Activated naive CD4-positive, alpha-beta T cell treated with anti-CD3 and anti-CD28 coated beads, Interleukin-2, amount 50 U/mL, for 72 hours (primary cell): ENCODE measurements at regions not wholly inside any gene's neighbourhood (a gene's known extent, or its start where the extent isn't known, plus 50 kb on each side); places are given as distances from the start of the nearest gene placed in this dataset.
"Not testable (repeated sequence)": the region's sequence is repeated elsewhere in the genome, so short reads cannot be mapped to it uniquely, and the experiment has no call there.

Source experiments
- ATAC-seq, 2 donors: fragments of 150-1000 bp; cut with Tn5 transposase; 2 replicates each; pipeline ENCODE4 v1.10.0; 2021; ENCODE audit warnings: mild to moderate bottlenecking in 2 of 2, moderate library complexity in 2 of 2
- DNase-seq, 2 donors: peaks; one replicate each; pipeline ENCODE4 v3.0.0; 2021 to 2022; ENCODE audit warnings: low spot score in 2 of 2
- H3K27ac Mint-ChIP-seq, 2 donors: one replicate each; pipeline ENCODE4 v1.8.0; 2022; ENCODE audit warnings: mild to moderate bottlenecking in 2 of 2, mixed read lengths in 2 of 2
- H3K36me3 Mint-ChIP-seq, 2 donors: one replicate each; pipeline ENCODE4 v1.8.0; 2022; ENCODE audit warnings: mixed read lengths in 2 of 2
- H3K9me3 Mint-ChIP-seq, 2 donors: one replicate each; pipeline ENCODE4 v1.8.0; 2022; ENCODE audit warnings: mixed read lengths in 2 of 2

- Mint-ChIP-seq H3K27ac (no peak overlapping the region), H3K36me3 (no peaks in the 10 kb centered on the region), H3K9me3 (peaks cover 4 to 15% of the 10 kb centered on the region in 2 donors)
- ATAC-seq (no peak), DNase-seq (no peak)
Observed at GRCh38 chr7:51867117-51867516, 550.5 kb upstream of the COBL start.

GRCh38 chr7:51860305-51860704 lies 543.7 kb upstream of the COBL start:
- DNase-seq (no peak), ATAC-seq (no peak)
- H3K27ac Mint-ChIP-seq = no peak overlapping the region

GRCh38 chr7:51850126-51850525 lies 533.5 kb upstream of the COBL start:
- Mint-ChIP-seq H3K9me3 (peaks cover 7 to 9% of the 10 kb centered on the region in 2 donors), H3K27ac (no peak overlapping the region), H3K36me3 (peaks cover 0 to 8% of the 10 kb centered on the region in 2 donors)
- DNase-seq (no peak), ATAC-seq (no peak)

More at GRCh38 chr7:51860305-51860704, 543.7 kb upstream of the COBL start:
- Mint-ChIP-seq H3K9me3 (peaks cover 0 to 9% of the 10 kb centered on the region in 2 donors), H3K36me3 (no peaks in the 10 kb centered on the region)

GRCh38 chr7:51847461-51848134 lies 531.0 kb upstream of the COBL start:
- ATAC-seq = no peak
- H3K27ac Mint-ChIP-seq = no peak overlapping the region
- no peak for DNase-seq

GRCh38 chr7:51839130-51839529 lies 522.5 kb upstream of the COBL start:
- H3K27ac Mint-ChIP-seq, ATAC-seq, H3K36me3 Mint-ChIP-seq, DNase-seq: not testable (repeated sequence)
- peaks cover 18 to 20% of the 10 kb centered on the region in 2 donors for H3K9me3 Mint-ChIP-seq

More at GRCh38 chr7:51847461-51848134, 531.0 kb upstream of the COBL start:
- peaks cover 4 to 10% of the 10 kb centered on the region in 2 donors for H3K9me3 Mint-ChIP-seq
- no peaks in the 10 kb centered on the region for H3K36me3 Mint-ChIP-seq

GRCh38 chr7:51827631-51828030 lies 511.0 kb upstream of the COBL start:
- H3K9me3 Mint-ChIP-seq = peaks cover 22 to 28% of the 10 kb centered on the region in 2 donors
- no peak overlapping the region for H3K27ac Mint-ChIP-seq
- no peak for DNase-seq
- H3K36me3 Mint-ChIP-seq = no peaks in the 10 kb centered on the region
- ATAC-seq = no peak

- no peak for DNase-seq
- Mint-ChIP-seq H3K27ac (no peak overlapping the region), H3K36me3 (no peaks in the 10 kb centered on the region), H3K9me3 (peaks cover 21 to 22% of the 10 kb centered on the region in 2 donors)
- ATAC-seq = no peak
Observed at GRCh38 chr7:51824050-51824449, 507.4 kb upstream of the COBL start.

- ATAC-seq = no peak
- no peaks in the 10 kb centered on the region for H3K36me3 Mint-ChIP-seq
- H3K27ac Mint-ChIP-seq = no peak overlapping the region
- H3K9me3 Mint-ChIP-seq = peaks cover 21% of the 10 kb centered on the region in 2 donors
- no peak for DNase-seq
Observed at GRCh38 chr7:51823437-51823836, 506.8 kb upstream of the COBL start.

GRCh38 chr7:51817694-51818225 lies 501.2 kb upstream of the COBL start:
- ATAC-seq = no peak
- peaks cover 8 to 11% of the 10 kb centered on the region in 2 donors for H3K9me3 Mint-ChIP-seq
- no peak for DNase-seq
- H3K27ac Mint-ChIP-seq = no peak overlapping the region
- no peaks in the 10 kb centered on the region for H3K36me3 Mint-ChIP-seq

- ATAC-seq, H3K27ac Mint-ChIP-seq, DNase-seq, H3K36me3 Mint-ChIP-seq: not testable (repeated sequence)
- H3K9me3 Mint-ChIP-seq = peaks cover 4 to 20% of the 10 kb centered on the region in 2 donors
Observed at GRCh38 chr7:51805783-51806431, 489.3 kb upstream of the COBL start.

GRCh38 chr7:51802718-51803117 lies 486.1 kb upstream of the COBL start:
- peaks cover 4 to 16% of the 10 kb centered on the region in 2 donors for H3K9me3 Mint-ChIP-seq
- H3K36me3 Mint-ChIP-seq = no peaks in the 10 kb centered on the region
- ATAC-seq (no peak), DNase-seq (no peak)
- no peak overlapping the region for H3K27ac Mint-ChIP-seq

- DNase-seq (no peak), ATAC-seq (no peak)
- no peak overlapping the region for H3K27ac Mint-ChIP-seq
- H3K9me3 Mint-ChIP-seq = peaks cover 0 to 5% of the 10 kb centered on the region in 2 donors
- H3K36me3 Mint-ChIP-seq = no peaks in the 10 kb centered on the region
Observed at GRCh38 chr7:51797371-51797770, 480.8 kb upstream of the COBL start.

- DNase-seq = no peak
- Mint-ChIP-seq H3K9me3 (peaks cover 0 to 5% of the 10 kb centered on the region in 2 donors), H3K27ac (no peak overlapping the region), H3K36me3 (no peaks in the 10 kb centered on the region)
- no peak for ATAC-seq
Observed at GRCh38 chr7:51792796-51793195, 476.2 kb upstream of the COBL start.

GRCh38 chr7:51789489-51789888 lies 472.9 kb upstream of the COBL start:
- DNase-seq = no peak
- Mint-ChIP-seq H3K27ac (no peak overlapping the region), H3K9me3 (peaks cover 7% of the 10 kb centered on the region in 2 donors), H3K36me3 (no peaks in the 10 kb centered on the region)
- ATAC-seq = no peak

GRCh38 chr7:51786284-51786683 lies 469.7 kb upstream of the COBL start:
- Mint-ChIP-seq H3K27ac (no peak overlapping the region), H3K9me3 (peaks cover 7 to 19% of the 10 kb centered on the region in 2 donors), H3K36me3 (peaks cover 0 to 6% of the 10 kb centered on the region in 2 donors)
- no peak for DNase-seq
- no peak for ATAC-seq

- DNase-seq (no peak), ATAC-seq (no peak)
- no peak overlapping the region for H3K27ac Mint-ChIP-seq
- H3K36me3 Mint-ChIP-seq = peaks cover 0 to 6% of the 10 kb centered on the region in 2 donors
- H3K9me3 Mint-ChIP-seq = peaks cover 7 to 19% of the 10 kb centered on the region in 2 donors
Observed at GRCh38 chr7:51785876-51786275, 469.3 kb upstream of the COBL start.

- DNase-seq (no peak), ATAC-seq (no peak)
- Mint-ChIP-seq H3K27ac (no peak overlapping the region), H3K9me3 (peaks cover 7 to 23% of the 10 kb centered on the region in 2 donors), H3K36me3 (peaks cover 0 to 6% of the 10 kb centered on the region in 2 donors)
Observed at GRCh38 chr7:51785171-51785570, 468.6 kb upstream of the COBL start.
